Raji (cell line): ENCODE measurements at regions not wholly inside any gene's neighbourhood (a gene's known extent, or its start where the extent isn't known, plus 50 kb on each side); places are given as distances from the start of the nearest gene placed in this dataset.

Source experiments
- POLR2A ChIP-seq: IDR thresholded peaks from 2 replicates; pipeline ENCODE4 v1.6.1; 2011; ENCODE audit warnings: low read depth, low read length, control low read depth; ENCODE audit not compliant: insufficient read depth

- no peak for TF ChIP-seq POLR2A
Observed at GRCh38 chr5:97847920-97848631, 665.0 kb upstream of the RIOK2 start.

- no peak for TF ChIP-seq POLR2A
Observed at GRCh38 chr5:97851036-97851435, 668.0 kb upstream of the RIOK2 start.

- TF ChIP-seq POLR2A: no peak
Observed at GRCh38 chr5:97854871-97855762, 672.1 kb upstream of the RIOK2 start.

- TF ChIP-seq POLR2A: no peak
Observed at GRCh38 chr5:97874491-97874890, 691.4 kb upstream of the RIOK2 start.

- no peak for TF ChIP-seq POLR2A
Observed at GRCh38 chr5:97876272-97876671, 693.2 kb upstream of the RIOK2 start.

GRCh38 chr5:97877588-97877987, 694.5 kb upstream of the RIOK2 start:
- no peak for TF ChIP-seq POLR2A

GRCh38 chr5:97888439-97888838, 705.4 kb upstream of the RIOK2 start:
- no peak for TF ChIP-seq POLR2A

- TF ChIP-seq POLR2A: no peak
Observed at GRCh38 chr5:97891971-97892370, 708.9 kb upstream of the RIOK2 start.

GRCh38 chr5:97903742-97904141, 720.7 kb upstream of the RIOK2 start:
- no peak for TF ChIP-seq POLR2A

GRCh38 chr5:97906135-97906534, 723.1 kb upstream of the RIOK2 start:
- no peak for TF ChIP-seq POLR2A

- no peak for TF ChIP-seq POLR2A
Observed at GRCh38 chr5:97907646-97908400, 724.8 kb upstream of the RIOK2 start.

- TF ChIP-seq POLR2A: no peak
Observed at GRCh38 chr5:97909541-97909940, 726.5 kb upstream of the RIOK2 start.

- no peak for TF ChIP-seq POLR2A
Observed at GRCh38 chr5:97914483-97914882, 731.4 kb upstream of the RIOK2 start.

- no peak for TF ChIP-seq POLR2A
Observed at GRCh38 chr5:97915106-97915505, 732.1 kb upstream of the RIOK2 start.

GRCh38 chr5:97918057-97918456, 735.0 kb upstream of the RIOK2 start:
- no peak for TF ChIP-seq POLR2A
